Caco-2 (cell line): ENCODE measurements at regions not wholly inside any gene's neighbourhood (a gene's known extent, or its start where the extent isn't known, plus 50 kb on each side); places are given as distances from the start of the nearest gene placed in this dataset.

Experiments
- BruUV-seq: library from RNA; stranded (reverse); fragments of 400-500 nt; replicated peaks from 2 replicates; lab custom pipeline; 2021; lab: Mats Ljungman, UMichigan
- CTCF ChIA-PET: fragments of 300-600 bp; sonication (Branson Sonifier 250); formaldehyde crosslinking; loops from one replicate; lab custom pipeline; 2022; ENCODE audit warnings: antibody characterized with exemption; lab: Charles Lee
- POLR2A ChIA-PET: fragments of 300-600 bp; sonication (Branson Sonifier 250); formaldehyde crosslinking; loops from one replicate; lab custom pipeline; 2022; ENCODE audit warnings: antibody characterized with exemption; lab: Charles Lee
- DNase-seq, 2 experiments: peaks; one replicate each; pipeline versions ENCODE4 v3.0.0 to v3.0.0-alpha.2; 2020 to 2022
- H3K27me3 ChIP-seq: replicated peaks from 2 replicates; pipeline ENCODE4 v1.6.0; 2011; ENCODE audit warnings: low read length; ENCODE audit not compliant: control insufficient read depth, insufficient read depth
- H3K36me3 ChIP-seq: 2 replicates; pipeline ENCODE4 v1.5.1; 2011; ENCODE audit warnings: low read length; ENCODE audit not compliant: control insufficient read depth, insufficient read depth
- H3K4me1 ChIP-seq: fragments of 250-450 bp; sonication (Bioruptor Pico); 2 replicates; pipeline ENCODE4 v1.5.1; 2020; ENCODE audit warnings: mild to moderate bottlenecking
- H3K4me3 ChIP-seq: 2 replicates; pipeline ENCODE4 v1.5.1; 2011; ENCODE audit warnings: low read depth, mild to moderate bottlenecking, control low read depth, low read length
- H3K9me3 ChIP-seq: fragments of 250-450 bp; sonication (Bioruptor Pico); 2 replicates; pipeline ENCODE4 v1.5.1; 2020; ENCODE audit warnings: mild to moderate bottlenecking, moderate library complexity
- H3K27ac Mint-ChIP-seq: one replicate; pipeline ENCODE4 v1.8.0; 2022; ENCODE audit warnings: mixed read lengths; ENCODE audit not compliant: unreplicated experiment
- H3K27me3 Mint-ChIP-seq: one replicate; pipeline ENCODE4 v1.8.0; 2022; ENCODE audit warnings: mixed read lengths; ENCODE audit not compliant: insufficient read depth, unreplicated experiment
- H3K36me3 Mint-ChIP-seq: one replicate; pipeline ENCODE4 v1.8.0; 2022; ENCODE audit warnings: mild to moderate bottlenecking, mixed read lengths; ENCODE audit not compliant: insufficient read depth, unreplicated experiment
- H3K4me1 Mint-ChIP-seq: one replicate; pipeline ENCODE4 v1.8.0; 2022; ENCODE audit warnings: low read depth, mixed read lengths; ENCODE audit not compliant: unreplicated experiment
- H3K4me3 Mint-ChIP-seq: one replicate; pipeline ENCODE4 v1.8.0; 2022; ENCODE audit warnings: mild to moderate bottlenecking, moderate library complexity, mixed read lengths; ENCODE audit not compliant: unreplicated experiment
- H3K9me3 Mint-ChIP-seq: one replicate; pipeline ENCODE4 v1.8.0; 2022; ENCODE audit warnings: mixed read lengths; ENCODE audit not compliant: unreplicated experiment
- intact Hi-C: fragments of 100-400 bp; cut with micrococcal nuclease; formaldehyde crosslinking; loops from one replicate; pipeline ENCODE4 v1.10.0; 2022; ENCODE audit not compliant: unreplicated experiment
- TF ChIP-seq, protein P1 (sequence below), 2 experiments: fragments of 200-600 bp in 1 of 2; IDR thresholded peaks; 1 replicate in 1 of 2; 2 replicates in 1 of 2; pipeline versions ENCODE4 v1.5.1 to v1.8.0; 2011 to 2022; ENCODE audit warnings: antibody characterized with exemption in 1 of 2, control low read depth in 1 of 2, inconsistent platforms in 1 of 2, low read depth in 1 of 2, low read length in 1 of 2, mild to moderate bottlenecking in 1 of 2, moderate library complexity in 1 of 2; ENCODE audit not compliant: insufficient read depth in 1 of 2, severe bottlenecking in 1 of 2, unreplicated experiment in 1 of 2

DNA sequence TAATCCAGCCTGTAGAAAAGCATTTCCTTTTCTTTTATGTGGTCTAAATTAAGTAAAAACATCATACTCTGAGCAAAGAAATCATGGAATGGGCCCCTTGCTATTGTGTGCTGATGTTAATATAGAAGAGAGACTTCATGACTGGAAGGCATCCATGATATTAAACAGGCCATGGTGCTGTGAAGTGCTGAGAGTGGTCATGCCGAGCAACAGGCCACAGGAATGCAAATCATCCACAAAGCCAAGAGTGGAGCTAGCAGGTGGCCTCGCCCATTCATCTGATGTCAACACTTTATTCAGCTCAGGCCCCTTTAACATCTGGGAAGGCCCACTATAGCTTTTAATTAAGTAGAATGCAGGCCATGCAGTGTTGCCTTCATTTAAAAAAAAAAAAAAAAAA is 115.2 kb upstream of the HMGCLL1 start:
- Histone ChIP-seq H3K4me3 (no peak overlapping the region), H3K9me3 (no peaks in the 10 kb centered on the region), H3K4me1 (no peaks in the 10 kb centered on the region), H3K36me3 (no peaks in the 10 kb centered on the region), H3K27me3 (no peaks in the 10 kb centered on the region)
- H3K27ac Mint-ChIP-seq, result no peak overlapping the region
- TF ChIP-seq, protein P1, sequence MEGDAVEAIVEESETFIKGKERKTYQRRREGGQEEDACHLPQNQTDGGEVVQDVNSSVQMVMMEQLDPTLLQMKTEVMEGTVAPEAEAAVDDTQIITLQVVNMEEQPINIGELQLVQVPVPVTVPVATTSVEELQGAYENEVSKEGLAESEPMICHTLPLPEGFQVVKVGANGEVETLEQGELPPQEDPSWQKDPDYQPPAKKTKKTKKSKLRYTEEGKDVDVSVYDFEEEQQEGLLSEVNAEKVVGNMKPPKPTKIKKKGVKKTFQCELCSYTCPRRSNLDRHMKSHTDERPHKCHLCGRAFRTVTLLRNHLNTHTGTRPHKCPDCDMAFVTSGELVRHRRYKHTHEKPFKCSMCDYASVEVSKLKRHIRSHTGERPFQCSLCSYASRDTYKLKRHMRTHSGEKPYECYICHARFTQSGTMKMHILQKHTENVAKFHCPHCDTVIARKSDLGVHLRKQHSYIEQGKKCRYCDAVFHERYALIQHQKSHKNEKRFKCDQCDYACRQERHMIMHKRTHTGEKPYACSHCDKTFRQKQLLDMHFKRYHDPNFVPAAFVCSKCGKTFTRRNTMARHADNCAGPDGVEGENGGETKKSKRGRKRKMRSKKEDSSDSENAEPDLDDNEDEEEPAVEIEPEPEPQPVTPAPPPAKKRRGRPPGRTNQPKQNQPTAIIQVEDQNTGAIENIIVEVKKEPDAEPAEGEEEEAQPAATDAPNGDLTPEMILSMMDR (IDR thresholded peaks at IDR 0.05; ENCODE audit: insufficient read depth in 1 of 2, low read depth in 1 of 2, low read length in 1 of 2, severe bottlenecking in 1 of 2, unreplicated experiment in 1 of 2), result no peak
- POLR2A ChIA-PET, result no interaction called here
- BruUV-seq, result no TSS peak
- no peak for DNase-seq
- CTCF ChIA-PET, result no interaction called here
- H3K9me3 Mint-ChIP-seq, result no peaks in the 10 kb centered on the region
- H3K4me3 Mint-ChIP-seq, result no peak overlapping the region
- no peaks in the 10 kb centered on the region for H3K4me1 Mint-ChIP-seq
- H3K27me3 Mint-ChIP-seq, result no peaks in the 10 kb centered on the region
- intact Hi-C loops, result no loop called here
- no peaks in the 10 kb centered on the region for H3K36me3 Mint-ChIP-seq

DNA sequence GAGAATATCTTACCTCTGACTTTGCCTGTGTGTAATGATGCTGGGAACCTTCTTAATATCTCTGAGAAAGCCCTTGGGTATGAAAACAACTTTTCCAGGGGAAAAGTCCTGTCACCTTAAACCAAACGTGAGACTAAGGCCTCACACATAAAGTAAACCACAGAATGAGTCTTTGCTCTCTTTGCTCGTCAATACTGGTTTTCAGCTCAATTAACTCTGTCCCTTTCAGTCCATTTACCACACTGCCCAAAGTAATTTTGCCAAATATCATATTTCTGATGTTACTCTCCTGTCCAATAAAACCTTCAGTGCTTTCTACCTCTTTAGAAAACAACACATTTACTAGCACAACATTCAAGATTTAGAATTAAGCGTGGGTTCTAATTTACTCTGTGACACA is 100.5 kb upstream of the HMGCLL1 start:
- Histone ChIP-seq H3K27me3 (no peaks in the 10 kb centered on the region), H3K9me3 (no peaks in the 10 kb centered on the region), H3K4me1 (no peaks in the 10 kb centered on the region), H3K4me3 (no peak overlapping the region), H3K36me3 (no peaks in the 10 kb centered on the region)
- no TSS peak for BruUV-seq
- H3K9me3 Mint-ChIP-seq, result peaks cover 7% of the 10 kb centered on the region
- no peak overlapping the region for H3K4me3 Mint-ChIP-seq
- CTCF ChIA-PET, result no interaction called here
- TF ChIP-seq, protein P1 (IDR thresholded peaks at IDR 0.05; ENCODE audit: insufficient read depth in 1 of 2, low read depth in 1 of 2, low read length in 1 of 2, severe bottlenecking in 1 of 2, unreplicated experiment in 1 of 2), result no peak
- POLR2A ChIA-PET, result no interaction called here
- no peaks in the 10 kb centered on the region for H3K36me3 Mint-ChIP-seq
- intact Hi-C loops, result no loop called here
- H3K27ac Mint-ChIP-seq, result no peak overlapping the region
- no peaks in the 10 kb centered on the region for H3K27me3 Mint-ChIP-seq
- DNase-seq, result no peak
- H3K4me1 Mint-ChIP-seq, result no peaks in the 10 kb centered on the region

DNA sequence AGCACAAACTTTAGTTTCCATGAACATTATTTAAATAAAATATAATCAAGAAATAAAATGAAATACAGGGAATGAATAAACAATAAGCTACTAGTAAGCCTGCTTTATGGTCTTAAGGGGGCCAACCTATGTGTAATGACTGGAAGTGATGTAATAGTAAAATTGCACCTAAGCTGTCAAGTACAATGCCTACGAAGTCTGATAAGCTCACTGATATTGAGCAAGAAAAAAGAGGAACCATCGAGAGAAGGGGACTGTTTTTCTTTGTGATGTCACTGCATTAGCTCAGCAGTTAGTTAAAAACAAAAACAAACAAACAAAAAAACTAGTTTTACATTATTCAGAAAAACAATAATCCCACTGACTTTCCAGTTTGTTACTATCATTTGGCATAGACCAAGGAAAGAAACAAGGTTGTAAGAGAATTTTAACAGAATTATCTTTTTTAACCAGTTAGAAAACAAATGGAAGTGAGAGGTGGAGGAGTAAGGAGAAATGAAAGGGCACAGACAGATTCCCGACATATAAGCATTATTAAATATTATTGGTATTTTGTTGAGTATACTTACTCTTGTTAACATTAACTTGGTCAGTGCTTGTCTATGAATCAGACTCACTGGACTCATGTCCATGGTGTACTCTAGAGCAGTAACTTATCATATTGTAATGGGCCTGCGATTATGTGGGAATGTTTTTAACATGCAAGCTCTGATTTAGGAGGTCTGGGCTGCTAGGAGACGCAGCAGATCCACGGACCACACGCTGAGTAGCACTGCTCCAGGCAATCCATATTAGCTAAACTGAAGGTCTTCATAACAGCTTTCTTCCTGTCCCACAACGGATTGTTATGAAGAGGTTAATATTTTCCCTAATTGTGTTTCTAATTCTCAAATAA is 99.6 kb upstream of the HMGCLL1 start:
- BruUV-seq, result no TSS peak
- Mint-ChIP-seq H3K4me3 (no peak overlapping the region), H3K27me3 (no peaks in the 10 kb centered on the region), H3K4me1 (no peaks in the 10 kb centered on the region), H3K9me3 (no peaks in the 10 kb centered on the region), H3K27ac (no peak overlapping the region), H3K36me3 (no peaks in the 10 kb centered on the region)
- no peaks in the 10 kb centered on the region for H3K27me3 ChIP-seq
- POLR2A ChIA-PET, result no interaction called here
- DNase-seq, result no peak
- H3K4me3 ChIP-seq, result no peak overlapping the region
- TF ChIP-seq, protein P1 (IDR thresholded peaks at IDR 0.05; ENCODE audit: insufficient read depth in 1 of 2, low read depth in 1 of 2, low read length in 1 of 2, severe bottlenecking in 1 of 2, unreplicated experiment in 1 of 2), result no peak
- no peaks in the 10 kb centered on the region for H3K36me3 ChIP-seq
- CTCF ChIA-PET, result no interaction called here
- intact Hi-C loops, result no loop called here
- H3K9me3 ChIP-seq, result no peaks in the 10 kb centered on the region
- H3K4me1 ChIP-seq, result no peaks in the 10 kb centered on the region
